NCI-H345 treated with DMSO at 0.1 percent for 48 hours (cell line): ENCODE measurements at regions not wholly inside any gene's neighbourhood (a gene's known extent, or its start where the extent isn't known, plus 50 kb on each side); places are given as distances from the start of the nearest gene placed in this dataset.
A peak's percentile ranks its signal among the peaks of the same experiment; 100 is the strongest.
"Not testable (repeated sequence)": the region's sequence is repeated elsewhere in the genome, so short reads cannot be mapped to it uniquely, and the experiment has no call there.

Source experiments
- DNase-seq: peaks from one replicate; lab custom pipeline; 2025; ENCODE audit not compliant: unreplicated experiment; lab: John Stamatoyannopoulos, UW

DNA sequence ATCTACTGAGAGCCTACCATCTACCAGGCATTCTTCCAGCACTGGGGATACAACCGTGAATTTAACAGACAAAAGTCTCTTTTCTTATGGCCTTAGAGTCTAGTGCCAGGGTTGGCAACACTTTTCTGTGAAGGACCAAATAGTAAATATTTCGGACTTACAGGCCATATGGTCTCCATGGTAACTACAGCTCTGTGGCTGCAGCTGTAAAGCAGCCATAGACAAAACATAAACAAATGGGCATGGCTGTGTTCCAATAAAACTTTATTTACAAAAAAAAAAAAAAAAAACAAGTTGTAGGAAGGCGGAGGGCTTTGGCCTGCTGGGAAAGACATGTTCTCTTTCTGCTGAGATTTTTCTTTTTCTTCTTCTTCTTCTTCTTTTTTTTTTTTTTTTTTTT is 98.7 kb downstream of the ABCC12 start:
- no peak for DNase-seq

DNA sequence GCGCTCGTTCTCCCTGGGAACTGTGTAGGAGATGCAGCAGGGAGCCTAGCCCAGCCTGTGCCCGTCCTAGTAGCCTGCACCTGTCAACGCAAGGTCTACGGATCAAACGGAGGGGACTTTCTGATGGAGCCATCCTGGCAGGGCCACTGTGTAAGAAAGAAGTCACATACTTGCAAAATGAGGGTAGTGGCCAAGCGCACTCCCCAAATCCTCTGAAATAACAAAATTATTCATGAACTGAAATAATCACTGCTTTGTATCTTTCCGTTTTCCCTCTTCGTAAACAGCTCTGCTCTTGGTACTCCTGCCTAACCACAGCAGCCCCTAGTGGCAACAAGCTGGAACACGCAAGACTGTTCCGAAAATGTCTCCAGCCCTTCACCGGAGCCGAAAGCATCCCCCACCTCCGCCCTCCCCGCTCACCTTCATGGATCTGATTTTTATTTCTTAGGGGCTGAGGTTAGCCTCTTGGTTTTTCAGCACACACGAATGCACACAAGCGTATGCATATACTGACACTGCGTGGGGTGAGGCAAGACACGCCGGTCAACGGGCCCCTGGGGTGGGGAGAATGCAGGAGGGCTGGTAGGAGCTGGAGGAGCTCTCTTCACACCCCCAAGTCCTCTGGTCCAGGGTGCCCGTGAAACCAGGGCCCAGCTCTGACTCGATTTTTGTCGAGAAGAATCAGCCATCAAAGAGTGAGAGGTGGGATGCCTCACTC is 100.8 kb downstream of the ABCC12 start:
- DNase-seq: peak; percentile 4

DNA sequence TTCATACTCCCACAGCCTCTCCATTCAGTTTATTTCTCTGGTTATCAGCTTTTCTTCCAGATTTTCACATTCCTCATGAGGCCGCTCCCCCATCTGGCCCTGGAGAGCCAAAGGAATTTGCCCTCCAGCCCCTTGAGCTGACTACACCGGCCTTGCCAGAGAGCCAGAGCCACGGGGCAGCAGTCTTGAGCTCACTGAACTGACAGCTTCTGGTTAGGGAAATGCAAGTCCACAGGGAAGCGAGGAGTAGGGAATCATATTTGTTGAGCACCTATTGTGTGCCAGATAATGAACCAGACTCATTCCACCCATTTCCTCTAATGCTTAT is 102.4 kb downstream of the ABCC12 start:
- no peak for DNase-seq

DNA sequence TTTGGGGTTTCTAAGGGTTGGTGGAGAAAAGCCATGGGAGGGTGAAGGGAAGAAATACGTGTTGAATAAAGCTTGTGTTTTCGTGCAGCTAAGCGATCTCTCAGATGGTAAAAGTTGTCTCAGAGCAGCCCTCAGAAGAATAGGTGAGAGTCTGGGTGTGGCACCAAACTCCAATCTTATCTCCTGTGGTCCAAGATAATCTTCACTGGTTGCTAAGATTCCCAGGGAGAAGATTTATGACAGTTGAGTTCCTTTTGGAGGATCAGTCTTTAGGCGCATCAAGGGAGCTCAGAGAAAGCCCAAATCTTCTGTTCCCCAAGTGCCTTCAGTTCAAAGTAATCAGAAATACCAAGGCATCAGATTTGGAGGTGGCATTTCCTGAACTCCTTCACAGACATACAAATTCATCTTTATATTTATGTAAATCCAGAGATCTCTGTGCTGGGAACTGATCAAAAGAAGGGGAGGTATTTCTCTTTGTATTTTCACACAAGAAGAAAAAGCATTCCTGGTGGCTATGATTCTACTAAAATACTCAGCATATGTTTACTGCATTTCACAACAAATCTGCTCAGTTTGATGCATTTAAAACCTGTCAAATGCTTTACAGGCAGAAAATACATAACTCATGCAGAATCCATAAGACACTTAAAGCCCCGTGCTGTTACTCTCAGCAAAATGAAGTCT is 102.9 kb downstream of the ABCC12 start:
- no peak for DNase-seq

DNA sequence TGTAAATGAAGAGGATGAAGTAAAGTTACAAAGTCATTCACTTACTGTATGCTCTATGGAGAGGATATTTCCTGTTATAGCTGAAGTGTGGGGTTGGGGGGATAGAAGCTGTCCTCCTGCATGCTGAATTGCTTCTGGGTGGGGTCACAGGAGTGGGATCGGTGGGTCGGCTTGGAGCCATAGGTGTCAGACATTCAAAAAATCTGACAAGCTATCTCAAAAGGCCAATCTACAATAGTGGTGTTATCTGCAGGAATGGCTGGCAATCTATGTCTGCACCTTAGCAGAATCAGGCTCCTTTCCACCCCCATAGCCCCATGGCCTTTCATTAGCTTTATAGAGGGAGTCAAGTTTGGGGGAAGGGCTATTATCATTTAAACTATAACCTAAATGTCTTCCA is 104.9 kb downstream of the ABCC12 start:
- no peak for DNase-seq

DNA sequence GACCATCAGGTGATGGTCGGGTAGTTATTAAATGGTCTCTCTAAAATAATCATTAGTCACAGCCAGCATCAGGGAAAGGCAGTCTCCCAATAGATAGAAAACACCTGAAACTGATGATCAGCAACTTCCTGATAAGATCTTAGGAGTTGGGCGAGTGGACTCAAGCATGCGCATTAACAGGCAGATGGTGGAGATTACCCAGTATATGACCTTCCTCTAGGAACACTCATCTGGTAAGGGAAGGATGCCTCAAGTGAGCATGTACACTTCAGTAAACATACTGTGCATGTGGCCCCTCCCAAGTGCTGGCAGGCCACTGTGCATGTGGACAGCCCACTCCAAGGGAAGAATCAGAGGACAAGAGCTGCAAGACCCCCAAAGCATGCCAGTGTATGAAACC is 105.9 kb downstream of the ABCC12 start:
- no peak for DNase-seq

DNA sequence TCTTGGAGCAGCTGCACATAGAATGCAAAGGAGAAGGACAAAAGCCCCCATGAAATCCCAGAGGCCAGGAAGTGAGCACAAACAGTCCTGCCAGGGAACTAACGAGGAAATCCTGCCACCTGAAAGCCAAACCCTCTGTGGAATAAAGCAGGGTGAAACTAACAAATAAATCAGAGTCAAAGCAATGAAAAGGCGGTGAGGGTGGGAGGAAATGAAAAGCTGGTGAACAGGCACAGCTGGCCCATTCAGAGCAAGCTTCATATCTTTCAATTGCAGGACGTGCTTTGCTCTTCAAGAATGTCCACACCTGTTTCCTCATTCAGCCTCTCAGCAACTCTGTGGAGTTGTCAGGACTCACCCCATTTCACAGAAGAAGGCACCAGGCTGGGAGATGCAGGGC is 108.1 kb downstream of the ABCC12 start:
- DNase-seq: no peak

DNA sequence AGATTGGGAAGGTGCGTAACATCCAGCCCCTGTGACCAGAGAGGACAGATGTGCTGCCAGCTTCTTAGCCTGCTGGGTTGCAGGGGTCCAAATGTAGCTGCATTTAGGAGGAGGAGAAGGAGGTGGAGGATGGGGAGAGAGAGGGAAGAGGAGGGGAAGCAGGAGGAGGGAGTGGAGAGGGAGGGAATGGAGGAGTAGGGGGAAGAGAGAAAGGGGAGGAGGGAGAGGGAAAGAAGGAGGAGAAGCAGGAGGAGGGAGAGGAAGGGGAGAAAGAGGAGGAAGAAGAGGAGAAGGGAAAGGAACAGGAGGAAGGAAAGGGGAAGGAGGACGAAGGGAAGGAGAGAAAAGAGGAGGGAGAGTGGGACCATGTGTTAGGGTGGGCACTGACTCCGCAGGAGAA is 108.6 kb downstream of the ABCC12 start:
- DNase-seq: no peak

DNA sequence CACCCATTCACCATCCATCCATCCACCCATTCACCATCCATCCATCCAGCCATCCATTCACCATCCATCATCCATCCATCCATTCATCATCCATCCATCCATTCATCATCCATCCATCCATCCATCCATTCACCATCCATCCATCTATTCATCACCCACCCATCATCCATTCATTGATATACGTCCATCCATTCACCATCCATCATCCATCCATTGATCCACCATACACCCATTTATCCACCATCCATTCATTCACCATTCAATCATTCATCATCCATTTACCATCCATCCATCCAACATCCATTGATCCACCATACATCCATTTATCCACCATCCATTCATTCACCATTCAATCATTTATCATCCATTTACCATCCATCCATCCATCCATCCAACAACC is 111.7 kb downstream of the ABCC12 start:
- DNase-seq: no peak

DNA sequence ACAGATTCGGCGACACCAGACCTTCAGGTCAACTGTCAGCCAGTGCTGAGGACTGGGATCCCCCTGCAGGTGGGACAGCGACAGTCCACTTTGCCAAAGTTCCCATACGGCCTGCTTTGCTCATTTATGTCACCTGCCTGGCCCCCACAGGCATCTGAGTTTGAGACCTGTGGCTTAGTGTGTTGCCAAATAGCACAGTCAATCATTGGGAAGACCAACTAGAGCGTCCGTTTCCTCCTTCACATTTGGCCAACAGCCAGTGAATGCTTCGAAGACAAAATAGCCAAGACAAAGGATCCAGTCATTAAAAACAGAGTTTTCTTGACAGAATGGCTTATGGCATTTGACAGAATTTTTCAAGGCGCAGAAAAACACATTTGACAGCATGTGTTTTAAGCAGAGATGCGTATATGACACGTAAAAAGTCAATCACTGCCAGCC is 113.8 kb downstream of the ABCC12 start:
- DNase-seq: no peak

DNA sequence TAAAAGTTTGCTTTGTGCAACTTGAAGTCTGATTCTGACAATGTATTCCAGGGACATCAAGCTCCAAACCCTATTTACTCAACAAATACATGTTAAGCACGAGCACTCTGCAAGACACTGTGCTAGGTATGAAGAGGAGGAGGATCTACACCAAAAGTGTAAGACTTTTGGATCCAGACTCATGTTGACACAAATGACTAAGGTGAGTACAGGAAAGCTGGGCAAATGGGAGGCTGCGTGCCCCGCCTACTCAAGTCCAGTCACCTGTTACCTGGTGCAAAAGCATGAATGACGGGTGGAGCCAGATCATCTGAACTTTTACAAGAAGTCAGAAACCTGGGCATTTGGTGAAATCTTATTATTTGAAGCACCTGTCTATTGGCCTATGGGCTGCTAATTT is 120.7 kb downstream of the ABCC12 start:
- DNase-seq: no peak

DNA sequence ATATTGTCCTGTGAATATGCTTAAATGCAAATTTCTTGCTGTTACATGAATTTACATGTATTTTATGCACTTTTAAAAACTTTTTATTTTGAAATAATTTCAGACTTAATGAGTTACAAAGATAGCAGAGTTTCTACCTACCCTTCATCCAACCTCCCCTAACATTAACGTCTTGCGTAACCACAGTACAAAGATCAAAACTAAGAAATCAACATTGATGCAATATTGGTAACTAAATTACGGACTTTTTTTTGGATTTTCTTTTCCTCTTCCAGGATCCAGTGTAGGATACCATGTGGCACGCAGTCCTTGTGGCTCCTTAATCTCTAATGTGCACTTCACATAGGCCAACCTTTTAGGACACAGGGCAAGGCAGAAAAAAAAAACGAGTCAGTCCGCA is 124.9 kb downstream of the ABCC12 start:
- no peak for DNase-seq

DNA sequence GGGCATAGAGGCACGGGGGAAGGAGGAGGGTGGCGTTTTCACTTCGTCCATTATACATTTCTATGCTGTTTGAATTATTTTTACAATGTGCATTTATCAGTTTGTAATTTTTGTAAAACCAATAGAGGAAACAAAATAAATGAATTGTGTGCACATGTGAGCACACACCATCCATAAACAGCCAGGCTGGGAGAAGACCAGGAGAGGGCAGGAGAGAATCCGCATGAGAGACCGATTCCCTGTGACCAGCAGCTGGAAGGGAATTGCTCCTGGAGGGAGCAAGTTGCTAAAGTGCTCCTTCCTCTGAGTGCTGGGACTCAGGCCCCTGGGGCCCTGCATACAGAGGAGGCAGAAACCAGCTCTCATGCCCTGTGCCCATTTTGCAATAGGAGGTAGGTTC is 126.0 kb downstream of the ABCC12 start:
- DNase-seq: no peak

DNA sequence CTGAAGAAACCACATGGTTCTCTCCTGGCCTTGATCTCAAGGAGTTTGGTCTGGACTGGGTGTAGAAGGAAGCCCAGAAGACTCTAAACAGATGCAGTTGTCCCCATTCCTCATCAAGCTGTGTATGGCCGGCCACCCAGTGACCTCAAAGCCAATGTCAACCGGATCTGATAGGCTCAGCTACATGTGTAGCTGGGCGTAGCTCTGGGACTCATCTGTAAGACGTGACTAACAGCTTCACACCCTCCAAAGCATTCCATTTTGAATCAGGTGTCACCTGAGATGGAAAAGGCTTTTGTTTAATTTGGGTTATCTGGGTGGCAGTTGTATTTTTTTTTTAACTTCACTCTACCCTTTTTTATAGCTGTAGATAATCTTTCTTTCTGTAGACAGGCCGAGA is 130.4 kb downstream of the ABCC12 start:
- DNase-seq: no peak

DNA sequence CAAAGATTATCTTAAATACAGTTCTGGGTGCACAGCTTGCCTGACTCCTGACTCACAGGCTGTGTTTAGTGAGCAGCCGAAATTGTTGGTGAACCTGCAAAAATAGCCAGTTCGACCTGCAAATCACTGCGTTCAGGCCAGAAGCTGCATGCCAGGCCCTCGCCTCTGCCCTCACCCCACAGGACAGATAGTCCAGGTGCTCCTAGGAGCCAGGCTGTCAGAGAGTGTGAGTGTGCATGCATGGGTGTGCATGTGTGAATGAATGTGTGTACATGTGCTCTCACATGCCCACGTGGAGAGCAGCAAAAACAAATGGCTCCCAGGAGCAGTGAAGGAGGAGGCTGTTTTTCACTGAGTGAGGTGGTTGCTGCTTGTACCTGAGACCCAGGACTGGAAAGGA is 131.8 kb downstream of the ABCC12 start:
- DNase-seq: no peak

DNA sequence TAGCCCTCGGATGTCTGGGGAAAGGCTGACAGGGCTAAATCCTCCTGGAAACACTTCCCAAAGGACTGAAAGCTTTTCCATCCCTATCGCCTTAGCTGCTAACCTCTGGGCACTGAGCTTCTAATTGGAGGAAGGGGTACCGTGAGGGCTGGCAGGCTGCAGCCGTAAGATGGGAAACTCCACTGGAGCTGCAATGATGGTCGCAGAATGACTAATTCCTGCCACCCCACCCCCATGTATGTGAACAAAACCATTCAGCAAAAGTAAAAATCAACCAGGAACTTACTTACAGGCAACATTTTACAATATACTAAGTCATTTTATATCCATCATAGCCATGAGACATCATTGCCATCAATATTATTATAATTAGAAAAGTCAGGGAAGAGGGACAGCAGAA is 133.3 kb downstream of the ABCC12 start:
- DNase-seq: no peak

DNA sequence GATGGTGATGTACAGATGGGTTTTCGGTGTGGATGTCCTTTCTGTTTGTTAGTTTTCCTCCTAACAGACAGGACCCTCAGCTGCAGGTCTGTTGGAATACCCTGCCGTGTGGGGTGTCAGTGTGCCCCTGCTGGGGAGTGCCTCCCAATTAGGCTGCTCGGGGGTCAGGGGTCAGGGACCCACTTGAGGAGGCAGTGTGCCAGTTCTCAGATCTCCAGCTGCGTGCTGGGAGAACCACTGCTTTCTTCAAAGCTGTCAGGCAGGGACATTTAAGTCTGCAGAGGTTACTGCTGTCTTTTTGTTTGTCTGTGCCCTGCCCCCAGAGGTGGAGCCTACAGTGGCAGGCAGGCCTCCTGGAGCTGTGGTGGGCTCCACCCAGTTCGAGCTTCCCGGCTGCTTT is 135.2 kb downstream of the ABCC12 start:
- DNase-seq: not testable (repeated sequence)

DNA sequence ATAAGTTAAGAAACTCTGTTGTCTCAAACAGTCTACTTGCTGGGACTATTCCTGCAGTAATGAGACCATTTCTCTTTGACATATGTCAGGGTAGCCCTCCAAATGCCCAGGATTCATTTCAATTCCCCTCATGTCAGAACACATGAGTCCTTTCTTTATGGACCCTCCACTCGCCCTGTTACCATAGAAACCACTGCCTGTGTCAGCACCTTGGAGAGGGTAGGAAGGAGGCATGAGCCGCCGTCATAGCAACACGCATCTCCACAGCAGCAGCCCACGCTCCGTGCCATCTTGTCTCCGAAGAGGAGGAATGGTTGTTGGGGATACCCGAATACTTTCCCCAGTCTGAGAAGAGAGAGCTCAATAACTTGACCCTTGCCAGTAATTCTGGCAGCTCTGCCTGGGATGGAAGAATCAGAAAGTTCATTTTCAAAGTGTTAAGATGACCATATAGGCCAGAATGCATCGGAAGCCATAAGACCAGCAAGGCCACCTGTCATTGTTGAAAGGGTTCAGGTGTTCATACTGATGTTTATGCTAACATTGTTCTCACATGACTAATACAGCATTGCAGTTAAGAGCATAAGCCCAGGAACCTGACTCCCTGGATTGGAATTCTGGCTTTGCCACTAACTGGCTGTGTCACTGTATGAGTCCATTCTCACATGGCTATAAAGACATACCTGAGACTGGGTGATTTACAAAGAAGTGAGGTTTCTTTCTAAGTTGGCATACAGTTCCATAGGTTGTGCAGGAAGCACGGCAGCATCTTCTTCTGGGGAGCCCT is 141.3 kb downstream of the ABCC12 start:
- no peak for DNase-seq

DNA sequence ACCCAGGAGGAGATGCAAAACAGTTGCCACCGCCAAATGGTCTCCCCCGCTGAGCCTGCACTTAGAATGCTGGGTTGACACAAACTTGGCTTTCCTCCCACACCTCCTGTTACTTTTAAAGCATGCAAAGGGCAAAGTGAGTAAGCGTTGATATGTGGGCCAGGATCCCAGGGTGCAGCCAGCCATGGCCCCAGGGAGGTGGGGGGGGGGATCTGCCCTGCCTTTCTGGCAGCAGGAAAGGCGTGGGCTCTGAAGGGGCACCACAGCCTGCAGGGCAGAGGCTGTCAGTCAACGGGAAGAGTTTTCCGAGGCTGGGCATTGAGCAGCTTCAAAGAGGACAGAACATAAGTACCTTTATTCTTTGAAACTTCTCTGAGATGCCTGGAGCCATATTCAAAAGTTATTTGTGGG is 142.3 kb downstream of the ABCC12 start:
- no peak for DNase-seq

DNA sequence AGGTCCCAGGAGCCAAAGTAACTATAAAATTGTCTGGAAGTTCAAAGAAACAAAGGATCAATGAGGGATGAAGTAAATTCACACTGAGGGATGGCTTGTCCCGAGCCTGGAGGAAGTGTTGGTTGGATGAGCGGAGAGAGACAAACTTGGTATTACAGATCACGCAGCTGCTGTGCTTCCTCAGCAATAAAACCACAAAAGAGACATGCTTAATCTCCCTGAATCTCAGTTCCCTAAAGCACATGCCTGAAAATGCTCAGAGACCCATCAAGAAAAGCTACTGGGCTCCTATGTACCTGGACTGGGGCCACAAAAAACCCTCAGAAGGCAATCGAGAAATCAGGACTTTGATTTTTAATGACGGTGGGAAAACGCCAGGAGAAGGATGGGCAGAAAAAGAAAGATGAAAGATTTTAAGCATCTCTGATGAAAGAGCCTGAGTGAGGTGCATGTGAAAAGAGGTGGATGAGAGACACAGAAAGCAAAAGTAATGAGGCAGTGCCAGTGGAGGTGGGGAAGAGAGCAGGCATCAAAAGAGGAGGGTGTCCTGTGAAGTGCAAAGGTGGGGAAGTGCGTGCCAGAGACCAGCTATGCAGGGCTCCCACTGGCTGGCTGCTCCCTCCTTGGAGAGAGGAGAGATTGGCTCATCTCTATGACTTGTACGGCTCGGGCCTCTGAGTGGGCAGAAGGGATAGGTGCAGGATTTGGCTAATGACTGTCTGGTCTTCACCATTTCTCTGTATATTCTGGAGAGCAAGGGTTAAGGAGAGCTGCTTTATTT is 143.7 kb downstream of the ABCC12 start:
- no peak for DNase-seq

DNA sequence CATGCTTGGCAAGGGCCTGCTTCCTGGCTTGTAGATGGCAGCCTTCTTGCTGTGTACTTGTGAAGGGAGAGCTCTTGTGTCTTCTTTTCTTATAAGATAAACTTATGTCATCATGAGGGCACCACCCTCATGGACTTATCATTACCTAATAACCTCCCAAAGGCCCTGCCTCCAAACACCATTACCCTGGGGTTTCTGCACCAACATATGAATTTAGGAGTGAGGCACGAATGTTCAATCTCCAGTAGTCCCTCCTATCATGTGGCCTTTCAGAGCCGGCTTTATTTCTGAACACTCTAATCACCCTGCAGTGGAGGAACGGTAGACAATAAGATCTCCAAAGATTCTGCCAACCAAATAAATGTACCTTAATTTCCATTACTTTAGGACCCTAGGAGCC is 144.3 kb downstream of the ABCC12 start:
- no peak for DNase-seq
